ENCODE measurements at regions not wholly inside any gene's neighbourhood (a gene's known extent, or its start where the extent isn't known, plus 50 kb on each side); places are given as distances from the start of the nearest gene placed in this dataset.

DNA sequence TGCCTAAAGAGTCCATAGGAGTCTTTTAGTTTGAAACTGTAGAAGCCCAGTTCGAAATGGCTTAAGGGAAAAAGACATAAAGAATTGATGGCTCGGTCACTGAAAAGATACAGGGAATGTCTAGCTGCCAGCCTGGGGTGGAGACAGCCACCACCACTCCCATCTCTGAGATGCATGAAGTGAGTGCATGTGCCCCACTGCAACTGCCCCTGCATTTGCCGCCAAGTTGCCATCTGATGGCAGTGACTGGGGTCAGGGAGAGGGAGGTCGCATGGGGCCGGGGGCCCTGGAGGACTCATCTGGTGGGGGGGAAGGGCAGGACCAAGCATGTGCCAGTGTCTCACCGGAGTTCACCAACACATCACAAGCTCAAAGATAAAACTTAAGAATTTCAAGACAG, 385.8 kb upstream of the SULF2 start:
- in situ Hi-C loops (cut with HindIII; ENCODE audit: low sequenced_read_pairs): no loop called here

DNA sequence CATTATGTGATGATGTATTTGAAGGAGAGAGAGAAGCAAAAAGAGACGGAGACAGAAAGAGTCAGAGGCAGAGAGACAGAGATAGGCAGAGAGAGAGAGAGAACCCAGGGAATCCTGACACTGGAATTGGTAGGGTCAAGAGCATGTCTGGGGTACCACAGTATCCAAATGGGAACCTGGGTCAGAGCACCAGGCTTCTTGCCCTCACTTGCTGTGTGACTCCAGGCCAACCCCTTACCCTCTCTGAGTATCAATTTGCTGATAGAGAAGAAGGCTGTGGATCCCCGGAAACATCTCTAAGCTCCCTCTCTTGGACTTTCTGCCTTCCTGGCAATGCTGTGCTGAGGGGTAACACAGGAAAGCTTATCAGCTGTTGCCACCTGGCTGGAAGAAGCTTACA, 385.3 kb upstream of the SULF2 start:
- in situ Hi-C loops (cut with HindIII; ENCODE audit: low sequenced_read_pairs): no loop called here

DNA sequence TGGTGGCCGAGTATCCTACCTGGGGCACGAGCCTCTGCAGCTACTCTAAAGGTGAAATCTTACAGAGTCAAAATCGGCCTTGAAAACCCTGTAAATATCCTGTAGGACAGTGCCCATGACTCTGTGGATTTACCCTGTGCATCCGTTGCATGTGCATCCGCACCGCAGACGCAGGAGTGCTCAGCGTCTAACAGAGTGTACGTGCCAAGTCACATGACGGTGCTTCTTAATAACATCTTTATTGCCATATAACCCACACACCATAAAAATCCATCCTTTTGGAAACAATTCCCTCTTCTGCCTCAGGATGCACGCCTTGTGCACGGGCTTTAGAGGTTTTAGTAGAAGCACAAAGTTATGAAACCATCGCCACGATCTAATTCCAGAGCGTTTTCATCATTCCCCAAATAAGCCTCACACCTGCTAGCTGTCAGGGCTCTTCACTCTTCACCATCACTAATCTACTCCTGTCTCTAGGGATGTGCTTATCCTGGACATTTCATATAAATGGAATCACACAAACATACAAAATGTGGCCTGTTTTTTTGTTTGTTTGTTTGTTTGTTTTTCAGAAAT, 384.5 kb upstream of the SULF2 start:
- in situ Hi-C loops (cut with HindIII; ENCODE audit: low sequenced_read_pairs): no loop called here

DNA sequence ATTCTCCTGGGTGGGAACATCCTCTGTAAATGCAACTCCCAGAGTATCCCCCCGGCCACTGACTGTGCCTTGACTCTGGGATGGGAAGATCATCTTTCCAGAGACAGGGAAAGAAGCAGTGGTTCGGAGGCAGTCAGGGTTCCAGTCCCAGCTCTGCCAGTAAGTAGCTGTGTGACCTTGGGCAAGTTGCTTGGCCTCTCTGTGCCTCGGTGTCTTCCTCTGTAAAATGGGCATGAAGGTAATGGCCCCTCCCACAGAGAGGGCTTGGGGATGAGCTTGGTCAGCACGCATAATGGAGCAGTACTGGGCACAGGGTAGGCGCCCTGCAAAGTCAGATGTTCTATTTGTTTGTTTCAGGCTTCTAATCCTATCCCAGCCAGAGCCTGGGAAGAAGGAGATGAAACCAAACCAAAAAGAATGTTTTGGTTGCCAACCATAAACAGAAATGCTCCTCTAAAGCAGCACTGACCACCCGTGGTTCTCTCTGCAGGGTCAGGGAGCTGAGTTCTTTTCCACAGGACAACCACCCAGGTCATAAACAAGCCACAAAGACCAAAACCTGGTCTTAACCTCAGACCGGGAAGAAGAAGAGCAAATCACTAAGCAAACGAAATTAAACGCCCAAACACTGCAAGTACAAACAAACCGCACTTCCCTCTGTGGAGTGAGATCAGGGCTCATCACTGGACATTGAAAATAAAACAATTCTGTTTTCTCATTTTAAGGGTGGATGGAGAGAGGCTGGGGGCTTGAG, 381.0 kb upstream of the SULF2 start:
- in situ Hi-C loops (cut with HindIII; ENCODE audit: low sequenced_read_pairs): no loop called here

DNA sequence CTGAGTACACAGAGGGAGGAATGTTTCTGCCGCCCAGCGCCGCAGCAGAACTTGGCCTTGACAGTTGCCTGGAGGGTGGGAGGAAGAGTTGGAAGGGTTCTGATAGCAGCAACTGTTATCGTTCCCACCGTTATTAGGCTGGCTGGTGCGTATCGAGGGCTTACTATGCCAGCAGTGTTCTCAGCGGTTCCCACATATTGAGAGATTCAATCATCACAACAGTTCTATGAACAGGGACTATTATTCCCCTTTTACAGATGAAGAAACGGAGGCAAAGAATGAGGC, 380.1 kb upstream of the SULF2 start:
- in situ Hi-C loops (cut with HindIII; ENCODE audit: low sequenced_read_pairs): no loop called here

DNA sequence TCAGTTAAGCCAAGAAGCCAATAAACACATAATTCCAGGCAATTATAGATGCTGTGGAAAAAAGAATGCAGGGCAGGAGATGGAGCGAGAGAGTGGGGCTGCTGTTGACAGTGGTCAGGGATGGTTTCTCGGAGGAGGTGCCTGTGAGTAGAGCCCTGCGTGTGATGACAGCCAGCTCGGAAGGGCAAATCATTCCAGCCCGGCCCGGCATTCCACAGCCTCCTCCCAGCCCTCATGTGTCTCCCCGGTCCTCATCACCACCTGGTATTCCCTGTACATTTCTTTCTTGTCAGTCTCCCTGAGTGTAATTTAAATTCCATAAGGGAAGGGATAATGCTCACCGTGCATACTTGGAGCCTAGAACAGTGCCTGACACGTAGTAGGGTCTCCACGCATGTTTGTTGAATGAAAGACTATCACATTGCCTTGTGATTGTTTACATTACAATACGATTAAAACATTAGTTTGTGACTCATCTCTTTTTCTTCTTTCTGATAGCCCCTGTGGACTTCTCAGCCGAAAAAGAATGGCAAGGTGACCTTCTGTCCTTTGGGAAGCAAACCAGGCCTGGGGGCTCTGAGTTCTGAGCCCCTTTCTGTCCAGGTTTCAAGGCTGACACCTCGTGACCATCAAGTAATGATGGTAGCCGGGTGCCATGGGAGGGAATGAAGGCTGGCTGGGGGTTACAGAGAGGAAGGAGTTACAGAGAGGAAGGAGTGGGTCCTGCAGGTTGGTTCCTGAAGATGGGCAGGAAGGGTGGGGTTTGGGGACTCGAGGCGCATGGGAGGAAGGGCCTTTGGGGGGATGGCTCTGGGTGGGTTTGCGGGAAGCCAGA, 379.5 kb upstream of the SULF2 start:
- in situ Hi-C loops (cut with HindIII; ENCODE audit: low sequenced_read_pairs): no loop called here

DNA sequence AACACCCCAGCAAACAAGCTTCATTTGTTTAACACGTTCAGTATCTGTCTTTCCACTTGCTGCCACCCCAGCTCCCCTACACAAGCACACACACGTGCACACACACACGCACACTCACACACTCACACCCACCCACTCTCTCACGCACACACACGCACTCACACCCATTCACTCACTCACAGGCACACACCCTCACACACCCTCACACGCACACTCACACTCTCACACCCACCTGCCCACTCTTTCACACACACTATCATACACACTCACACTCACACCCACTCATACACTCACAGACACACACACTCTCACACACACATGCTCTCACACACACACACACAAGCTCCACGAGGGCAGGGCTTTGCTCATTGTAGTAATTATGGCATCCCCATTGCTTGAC, 378.8 kb upstream of the SULF2 start:
- in situ Hi-C loops (cut with HindIII; ENCODE audit: low sequenced_read_pairs): no loop called here

DNA sequence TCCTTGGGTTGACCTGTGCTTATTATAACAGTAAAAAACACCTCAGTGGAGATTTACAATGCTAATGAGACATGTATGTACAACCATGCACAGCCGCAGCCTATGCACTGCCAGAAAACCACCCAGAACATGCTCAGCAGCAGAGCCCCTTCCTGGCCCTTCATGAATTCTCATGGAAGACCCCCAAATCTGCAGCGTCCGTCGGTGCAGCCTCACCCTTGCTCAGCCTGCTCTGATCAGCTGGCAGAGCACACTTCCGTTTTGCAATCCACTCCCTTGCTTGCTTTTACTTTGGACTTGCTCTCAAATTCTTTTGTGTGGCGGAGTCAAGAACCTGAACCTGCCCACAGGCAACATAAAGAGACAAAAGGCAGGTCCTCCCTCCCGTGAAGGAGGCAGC, 378.2 kb upstream of the SULF2 start:
- in situ Hi-C loops (cut with HindIII; ENCODE audit: low sequenced_read_pairs): no loop called here

DNA sequence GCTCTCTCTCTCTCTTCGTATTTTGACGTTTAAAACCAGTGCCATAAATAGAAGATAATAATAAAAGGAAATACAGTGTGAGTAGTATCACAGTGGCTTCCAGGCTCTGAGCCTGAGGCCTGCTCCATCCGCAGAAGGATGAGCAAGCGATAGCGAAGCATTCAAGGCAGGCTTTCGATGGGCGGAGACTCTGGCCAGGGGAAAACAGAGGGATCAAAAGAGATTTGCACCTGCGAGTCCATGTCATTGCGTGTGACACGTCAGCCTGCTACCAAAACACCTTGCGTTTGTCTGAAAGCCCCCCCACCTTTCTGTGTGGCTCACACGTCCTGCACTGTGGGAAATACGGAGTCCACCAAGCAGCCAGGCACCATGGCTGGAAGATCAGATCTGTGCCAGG, 377.3 kb upstream of the SULF2 start:
- in situ Hi-C loops (cut with HindIII; ENCODE audit: low sequenced_read_pairs): no loop called here

DNA sequence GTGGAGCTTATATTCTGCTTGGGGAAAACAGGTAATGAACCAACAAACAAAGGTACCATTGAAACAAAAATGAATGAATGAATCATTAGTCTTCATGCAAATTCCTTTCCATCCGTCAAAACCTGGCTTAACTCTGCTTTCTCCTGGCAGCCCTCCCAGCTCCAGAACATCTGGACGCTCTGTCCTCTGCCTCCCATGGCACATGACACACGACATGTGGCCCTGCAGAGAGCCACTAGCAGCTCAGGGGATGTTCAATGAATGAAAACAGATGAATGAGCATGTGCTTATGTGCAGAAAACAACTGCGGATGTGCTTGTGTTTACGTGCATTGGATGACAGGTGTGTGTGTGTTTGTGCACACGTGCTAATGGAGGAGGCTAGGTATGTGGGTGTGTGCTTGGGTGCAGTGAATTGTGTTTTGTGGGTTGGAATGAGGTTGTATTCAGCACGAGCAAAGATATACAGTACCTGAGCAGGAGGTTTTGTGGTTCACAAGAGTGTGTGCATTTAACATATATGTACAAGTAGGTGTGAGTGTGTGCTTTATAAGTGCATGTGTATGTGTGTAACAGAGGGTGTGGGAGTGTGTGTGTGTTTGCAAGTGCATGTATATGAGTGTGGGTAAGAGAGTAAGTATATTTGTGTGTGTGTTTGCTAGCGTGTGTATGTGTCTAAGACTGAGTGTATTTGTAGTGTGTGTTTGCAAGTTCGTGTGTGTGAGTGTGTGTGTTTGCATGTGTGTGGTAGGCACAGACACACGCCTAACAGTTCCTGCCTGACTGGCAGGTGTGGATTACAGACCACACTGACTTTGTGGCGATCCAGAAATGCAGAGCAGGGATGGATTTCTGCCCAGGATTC, 374.1 kb upstream of the SULF2 start:
- in situ Hi-C loops (cut with HindIII; ENCODE audit: low sequenced_read_pairs): no loop called here

DNA sequence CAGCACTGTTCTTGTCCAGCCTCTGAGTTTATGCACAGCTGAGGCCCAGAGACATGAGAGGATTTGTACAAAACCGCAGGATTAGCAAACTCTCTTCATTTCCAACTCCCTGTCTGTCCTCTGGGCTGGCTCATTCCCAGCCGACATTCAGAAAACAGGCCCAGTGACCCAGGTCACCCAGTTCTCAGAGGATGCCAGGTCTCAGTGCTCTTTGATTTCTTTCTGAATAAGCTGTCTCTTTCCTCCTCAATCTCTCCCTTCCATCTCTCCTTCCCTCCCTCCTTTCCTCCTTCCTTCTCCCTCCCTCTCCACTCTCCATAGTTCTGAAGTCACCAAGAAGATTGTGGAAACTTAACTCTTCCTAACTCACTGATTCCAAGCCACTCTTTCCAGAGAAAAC, 372.7 kb upstream of the SULF2 start:
- in situ Hi-C loops (cut with HindIII; ENCODE audit: low sequenced_read_pairs): no loop called here

DNA sequence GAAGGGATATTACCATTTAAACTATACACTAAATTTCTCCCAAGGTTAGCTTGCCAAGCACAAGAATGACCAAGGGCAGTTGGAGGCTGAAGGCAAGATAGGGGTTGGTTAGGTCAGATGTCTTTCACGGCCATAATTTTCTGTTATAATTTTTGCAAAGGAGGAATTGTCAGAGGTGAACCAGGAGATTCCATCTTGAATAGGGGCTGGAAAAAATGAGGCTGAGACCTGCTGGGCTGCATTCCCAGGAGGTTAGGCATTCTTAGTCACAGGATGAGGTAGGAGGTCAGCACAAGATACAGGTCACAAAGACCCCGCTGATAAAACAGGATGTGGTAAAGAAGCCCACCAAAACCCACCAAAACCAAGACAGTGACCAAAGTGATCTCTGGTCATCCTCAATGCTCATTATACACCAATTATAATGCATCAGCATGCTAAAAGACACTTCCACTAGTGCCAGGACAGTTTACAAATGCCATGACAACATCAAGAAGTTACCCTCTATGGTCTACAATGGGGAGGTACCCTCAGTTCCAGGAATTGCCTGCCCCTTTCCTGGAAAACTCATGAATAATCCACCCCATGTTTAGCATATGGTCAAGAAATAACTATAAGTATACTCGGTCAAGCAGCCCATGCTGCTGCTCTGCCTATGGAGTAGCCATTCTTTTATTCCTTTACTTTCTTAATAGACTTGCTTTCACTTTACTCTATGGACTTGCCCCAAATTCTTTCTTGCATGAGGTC, 371.8 kb upstream of the SULF2 start:
- in situ Hi-C loops (cut with HindIII; ENCODE audit: low sequenced_read_pairs): no loop called here

DNA sequence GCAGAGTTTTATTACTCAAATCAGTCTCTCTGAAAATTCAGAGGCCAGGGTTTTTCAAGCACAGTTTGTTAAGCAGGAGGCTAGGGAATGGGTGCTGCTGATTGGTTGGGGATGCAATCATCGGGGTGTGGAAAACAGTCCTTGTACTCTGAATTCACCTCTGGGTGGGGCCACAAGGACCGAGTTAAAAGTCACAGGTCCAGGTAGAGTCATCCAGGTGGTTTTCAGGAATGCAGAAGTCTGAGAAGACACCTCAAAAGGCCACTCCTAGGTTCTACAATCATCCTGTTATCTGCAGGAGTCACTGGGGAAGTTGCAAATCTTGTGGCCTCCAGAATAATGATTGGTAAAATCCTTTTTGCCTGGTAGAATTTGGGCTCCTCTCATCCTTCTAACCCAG, 371.2 kb upstream of the SULF2 start:
- in situ Hi-C loops (cut with HindIII; ENCODE audit: low sequenced_read_pairs): no loop called here

DNA sequence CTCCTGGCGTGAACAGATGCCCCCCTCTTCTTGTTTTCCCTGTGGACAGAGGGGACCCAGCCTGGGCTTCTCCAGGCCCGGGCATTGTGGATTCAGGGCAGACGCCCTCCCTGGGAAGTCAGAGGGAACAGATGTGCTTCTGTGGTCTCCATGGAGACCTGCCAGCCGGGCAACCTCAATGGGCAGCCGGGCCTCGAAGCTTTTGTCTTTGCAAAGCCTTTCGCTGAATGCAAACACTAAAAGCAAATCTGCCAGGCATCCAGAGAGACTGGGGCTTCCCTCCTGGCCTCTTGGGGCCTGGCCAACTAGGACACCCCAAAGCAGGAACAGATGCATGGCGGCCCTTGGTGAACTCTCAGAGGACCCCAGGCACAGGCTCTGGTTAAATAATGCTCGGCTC, 370.0 kb upstream of the SULF2 start:
- in situ Hi-C loops (cut with HindIII; ENCODE audit: low sequenced_read_pairs): no loop called here

DNA sequence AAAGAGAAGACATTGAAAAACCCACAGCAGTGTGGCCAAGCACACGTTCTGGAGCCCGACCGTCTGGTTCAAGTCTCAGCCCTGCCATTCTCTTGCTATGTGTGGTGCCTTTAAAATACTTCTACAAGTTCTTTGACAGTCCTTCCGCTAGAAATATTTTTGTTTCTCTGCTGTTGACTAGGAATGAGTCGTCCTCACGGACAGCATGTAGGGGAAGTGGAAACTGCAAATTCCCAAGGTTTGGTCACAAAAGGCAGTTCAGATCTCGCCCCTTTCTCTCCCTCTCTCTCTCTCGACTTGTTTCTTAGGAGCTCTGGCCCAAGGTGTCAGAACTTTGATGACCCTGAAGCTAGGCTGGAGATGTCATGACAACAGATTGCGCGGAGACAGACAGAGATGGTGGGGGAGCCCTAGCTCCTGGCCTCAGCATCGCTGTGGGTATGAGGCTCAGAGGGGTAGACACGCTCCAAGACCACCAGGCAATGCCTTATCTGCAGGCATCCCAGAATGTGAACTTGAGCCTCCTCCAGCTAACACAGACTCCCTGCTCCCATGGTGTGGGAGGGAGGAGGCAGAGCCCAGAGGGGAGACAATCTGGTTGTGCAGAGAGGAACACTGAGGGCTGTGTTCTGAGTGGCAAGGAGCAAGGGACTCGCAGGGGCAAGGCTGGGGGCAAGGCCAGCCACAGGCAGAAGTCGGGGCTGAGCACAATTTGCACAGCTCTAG, 368.9 kb upstream of the SULF2 start:
- in situ Hi-C loops (cut with HindIII; ENCODE audit: low sequenced_read_pairs): no loop called here

DNA sequence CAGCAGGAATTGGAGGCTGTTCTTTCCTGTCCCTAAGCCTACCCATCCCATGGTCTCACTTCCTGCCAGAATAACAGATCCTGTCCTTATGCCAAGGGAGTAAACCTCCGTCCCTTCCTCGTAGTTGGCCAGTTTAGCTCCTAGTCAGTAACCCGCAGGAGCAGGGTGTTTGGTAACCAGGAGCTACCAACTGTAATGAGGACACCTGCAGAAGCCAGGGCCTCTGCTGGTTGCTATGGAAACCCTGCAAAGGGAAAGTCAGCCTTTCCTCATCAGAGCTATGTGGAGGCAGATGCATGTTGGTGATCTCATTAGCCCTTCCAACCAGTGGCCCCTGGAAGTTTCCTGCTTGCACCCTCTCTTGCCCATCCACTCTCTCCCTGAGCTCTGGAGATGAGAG, 368.2 kb upstream of the SULF2 start:
- in situ Hi-C loops (cut with HindIII; ENCODE audit: low sequenced_read_pairs): no loop called here

DNA sequence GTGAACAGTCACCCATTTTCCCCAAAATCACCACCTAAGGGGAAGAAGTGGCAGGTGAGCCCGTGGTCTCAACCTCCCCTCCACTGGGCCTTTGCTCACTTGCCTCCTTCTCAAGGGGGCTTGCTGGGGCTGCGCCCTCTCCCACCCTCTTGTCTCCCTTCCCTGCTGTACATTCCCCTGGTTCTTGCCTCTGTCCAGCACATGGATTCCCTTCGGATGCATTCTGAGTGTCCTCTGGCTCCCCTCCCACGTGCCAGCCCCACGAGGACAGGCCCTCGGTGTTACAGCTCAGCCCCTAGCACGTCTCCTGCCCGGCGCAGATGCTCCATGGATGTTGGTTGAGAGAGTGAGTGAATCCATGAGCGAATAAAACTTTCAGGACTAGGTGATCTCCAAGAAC, 367.8 kb upstream of the SULF2 start:
- in situ Hi-C loops (cut with HindIII; ENCODE audit: low sequenced_read_pairs): no loop called here

DNA sequence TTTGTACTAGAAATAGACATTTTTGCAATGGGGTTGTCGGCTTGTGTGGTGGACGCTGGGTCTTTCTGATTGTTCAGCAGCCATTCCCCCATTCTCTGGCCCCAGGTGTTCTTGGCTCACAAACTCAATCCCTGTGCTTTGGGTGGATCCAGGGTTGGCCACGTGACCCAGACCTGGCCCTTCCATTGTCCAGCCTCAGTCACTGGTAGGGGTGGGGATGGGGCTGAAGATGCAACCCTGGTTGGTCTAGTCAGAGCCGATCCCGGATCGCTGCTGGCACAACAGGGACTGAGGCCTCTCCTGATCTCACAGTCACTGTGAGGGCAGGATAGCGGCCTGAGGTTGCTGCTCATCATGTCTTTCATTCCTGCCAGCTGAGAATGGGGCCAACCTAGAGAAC, 365.3 kb upstream of the SULF2 start:
- in situ Hi-C loops (cut with HindIII; ENCODE audit: low sequenced_read_pairs): no loop called here

DNA sequence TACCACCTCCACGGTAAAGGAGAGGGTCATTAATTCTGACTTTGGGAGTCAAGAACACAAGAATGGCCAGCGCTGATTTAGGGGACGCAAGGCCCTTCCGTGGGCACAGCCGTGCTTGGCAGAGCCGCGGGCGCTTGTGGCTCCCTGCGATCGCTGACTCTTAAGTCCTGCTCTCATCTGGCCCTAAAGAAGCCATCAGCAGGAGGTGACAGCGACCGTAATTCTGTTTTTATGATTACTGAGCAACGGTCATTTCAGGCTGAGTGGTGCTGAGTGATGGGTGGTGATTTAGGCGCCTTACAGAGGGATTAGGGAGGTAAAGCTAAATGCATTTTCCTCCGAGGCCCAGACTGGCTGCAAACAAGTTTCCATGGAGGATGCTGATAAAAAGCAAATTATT, 364.6 kb upstream of the SULF2 start:
- in situ Hi-C loops (cut with HindIII; ENCODE audit: low sequenced_read_pairs): no loop called here
